SU-DHL-6 (cell line): ENCODE measurements at regions not wholly inside any gene's neighbourhood (a gene's known extent, or its start where the extent isn't known, plus 50 kb on each side); places are given as distances from the start of the nearest gene placed in this dataset.

Source experiments
- H2AFZ ChIP-seq: fragments of 200-600 bp; sonication (generic); 2 replicates; pipeline ENCODE4 v1.6.1; 2014; ENCODE audit warnings: low read depth, mild to moderate bottlenecking, moderate library complexity, mixed read lengths, antibody characterized with exemption, low read length; ENCODE audit not compliant: severe bottlenecking
- H3F3A ChIP-seq: fragments of 200-600 bp; shearing (Covaris generic); 2 replicates; pipeline ENCODE4 v1.6.0; 2016; ENCODE audit warnings: antibody characterized with exemption, mild to moderate bottlenecking; ENCODE audit not compliant: insufficient read depth
- H3K27ac ChIP-seq: fragments of 200-600 bp; sonication (generic); 2 replicates; pipeline ENCODE4 v1.5.1; 2016; ENCODE audit warnings: low read depth, mild to moderate bottlenecking, low read length, moderate library complexity, mixed read lengths
- H3K27me3 ChIP-seq: fragments of 200-600 bp; sonication (generic), shearing (Covaris generic); 2 replicates; pipeline ENCODE4 v1.6.0; 2014; ENCODE audit warnings: mild to moderate bottlenecking, low read length
- H3K36me3 ChIP-seq: fragments of 200-600 bp; sonication (generic); 2 replicates; pipeline ENCODE4 v1.6.1; 2014; ENCODE audit warnings: mild to moderate bottlenecking, low read length, mixed read lengths
- H3K4me2 ChIP-seq: fragments of 300-600, 200-600 bp; shearing (Covaris generic), sonication (generic); 2 replicates; pipeline ENCODE4 v1.6.0; 2014; ENCODE audit warnings: low read length, low read depth, mild to moderate bottlenecking; ENCODE audit not compliant: poor library complexity, severe bottlenecking
- H3K4me3 ChIP-seq: fragments of 200-600 bp; sonication (generic); 2 replicates; pipeline ENCODE4 v1.5.1; 2014; ENCODE audit warnings: antibody characterized with exemption, low read length, mild to moderate bottlenecking, mixed read lengths; ENCODE audit not compliant: insufficient read depth, poor library complexity, severe bottlenecking
- H3K79me2 ChIP-seq: fragments of 200-600 bp; sonication (generic); 2 replicates; pipeline ENCODE4 v1.6.1; 2014; ENCODE audit warnings: mild to moderate bottlenecking, low read length, moderate library complexity; ENCODE audit not compliant: insufficient read depth
- H3K9ac ChIP-seq: fragments of 200-600 bp; sonication (generic); 2 replicates; pipeline ENCODE4 v1.7.0; 2014; ENCODE audit warnings: mild to moderate bottlenecking, low read length
- H3K9me2 ChIP-seq: fragments of 200-600 bp; sonication (generic); replicated peaks from 2 replicates; pipeline ENCODE4 v1.6.1; 2014; ENCODE audit warnings: low read length; ENCODE audit not compliant: insufficient read depth
- H3K9me3 ChIP-seq: fragments of 200-600 bp; sonication (generic); 2 replicates; pipeline ENCODE4 v1.6.1; 2014; ENCODE audit warnings: low read length, mixed read lengths; ENCODE audit not compliant: insufficient read depth
- H4K20me1 ChIP-seq: fragments of 200-600 bp; sonication (generic); 2 replicates; pipeline ENCODE4 v1.6.1; 2014; ENCODE audit warnings: low read depth, mild to moderate bottlenecking, antibody characterized with exemption, low read length, moderate library complexity, mixed read lengths
- EZH2phosphoT487 ChIP-seq: fragments of 200-600 bp; sonication (generic), shearing (Covaris generic); conservative IDR thresholded peaks from 2 replicates; pipeline ENCODE4 v1.6.1; 2018; ENCODE audit warnings: mild to moderate bottlenecking, antibody characterized with exemption, low read length, moderate library complexity, mixed read lengths
- TF ChIP-seq, protein P1 (sequence below): fragments of 200-600 bp; sonication (generic); IDR thresholded peaks from one replicate; pipeline ENCODE4 v1.5.1; 2017; ENCODE audit warnings: antibody characterized with exemption, mild to moderate bottlenecking, low read length, moderate library complexity; ENCODE audit not compliant: insufficient read depth, poor library complexity, severe bottlenecking

DNA sequence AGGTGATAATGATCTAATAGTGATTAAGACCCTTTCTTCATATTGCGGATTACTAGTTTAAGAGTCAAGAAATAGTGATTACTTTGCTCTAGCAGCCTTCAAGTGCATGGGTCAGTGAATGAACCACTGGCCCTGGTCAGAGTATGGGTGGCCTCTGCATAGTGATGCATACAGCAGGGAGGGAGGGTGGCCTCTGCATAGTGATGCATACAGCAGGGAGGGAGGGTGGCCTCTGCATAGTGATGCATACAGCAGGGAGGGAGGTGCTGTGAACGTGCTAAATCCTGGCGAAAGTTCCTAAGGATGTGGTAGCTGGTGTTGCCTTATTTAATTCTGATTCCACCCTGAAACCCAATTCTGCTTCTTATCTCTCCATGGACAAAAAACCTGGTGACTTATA is 246.7 kb upstream of the ARSJ start:
- no peak overlapping the region for H3K4me3 ChIP-seq
- H2AFZ ChIP-seq: no peak overlapping the region

DNA sequence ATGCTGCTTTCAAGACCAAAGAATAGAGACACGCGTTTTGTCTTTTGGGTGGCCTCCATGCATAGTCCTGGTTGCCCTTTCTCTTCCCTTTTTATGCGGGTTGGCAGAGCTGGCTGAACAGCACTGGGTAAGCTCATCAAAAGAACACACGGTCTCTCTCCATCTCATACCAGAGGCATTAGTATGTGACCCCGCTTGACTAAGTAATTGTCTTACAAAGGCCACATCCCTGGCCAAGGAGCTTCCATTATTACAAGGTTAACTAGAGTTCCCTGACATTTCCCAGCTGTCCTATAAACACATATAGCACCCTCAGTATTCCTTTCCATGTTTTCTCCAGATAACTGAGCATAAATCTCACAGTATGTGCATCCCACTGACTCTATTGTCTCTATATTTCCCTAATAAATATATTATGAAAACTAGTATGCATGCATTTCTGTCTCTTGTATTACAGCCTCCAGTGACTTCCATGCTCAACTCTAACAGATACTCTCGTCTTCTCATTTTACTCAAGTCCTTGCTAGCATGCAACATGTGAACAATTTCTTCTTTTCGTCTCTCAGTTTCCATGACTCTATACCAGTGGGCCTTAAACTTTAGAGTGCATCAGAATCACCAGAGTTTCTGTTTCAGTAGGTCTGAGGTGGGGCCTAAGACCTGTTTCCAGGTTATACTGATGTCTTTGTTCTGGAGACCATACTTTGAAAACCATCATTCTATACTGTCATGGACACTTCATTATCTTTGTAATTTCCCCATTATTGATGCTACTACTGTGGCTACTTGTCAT is 247.7 kb upstream of the ARSJ start:
- H3K9me3 ChIP-seq: no peaks in the 10 kb centered on the region
- H3K27ac ChIP-seq: no peak overlapping the region
- no peak overlapping the region for H2AFZ ChIP-seq
- no peak overlapping the region for H3K4me3 ChIP-seq
- TF ChIP-seq, protein P1, sequence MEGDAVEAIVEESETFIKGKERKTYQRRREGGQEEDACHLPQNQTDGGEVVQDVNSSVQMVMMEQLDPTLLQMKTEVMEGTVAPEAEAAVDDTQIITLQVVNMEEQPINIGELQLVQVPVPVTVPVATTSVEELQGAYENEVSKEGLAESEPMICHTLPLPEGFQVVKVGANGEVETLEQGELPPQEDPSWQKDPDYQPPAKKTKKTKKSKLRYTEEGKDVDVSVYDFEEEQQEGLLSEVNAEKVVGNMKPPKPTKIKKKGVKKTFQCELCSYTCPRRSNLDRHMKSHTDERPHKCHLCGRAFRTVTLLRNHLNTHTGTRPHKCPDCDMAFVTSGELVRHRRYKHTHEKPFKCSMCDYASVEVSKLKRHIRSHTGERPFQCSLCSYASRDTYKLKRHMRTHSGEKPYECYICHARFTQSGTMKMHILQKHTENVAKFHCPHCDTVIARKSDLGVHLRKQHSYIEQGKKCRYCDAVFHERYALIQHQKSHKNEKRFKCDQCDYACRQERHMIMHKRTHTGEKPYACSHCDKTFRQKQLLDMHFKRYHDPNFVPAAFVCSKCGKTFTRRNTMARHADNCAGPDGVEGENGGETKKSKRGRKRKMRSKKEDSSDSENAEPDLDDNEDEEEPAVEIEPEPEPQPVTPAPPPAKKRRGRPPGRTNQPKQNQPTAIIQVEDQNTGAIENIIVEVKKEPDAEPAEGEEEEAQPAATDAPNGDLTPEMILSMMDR: no peak
- no peak for TF ChIP-seq EZH2phosphoT487
- no peaks in the 10 kb centered on the region for H3K36me3 ChIP-seq
- no peaks in the 10 kb centered on the region for H3K9me2 ChIP-seq
- no peaks in the 10 kb centered on the region for H4K20me1 ChIP-seq
- H3K4me2 ChIP-seq: no peak overlapping the region
- no peaks in the 10 kb centered on the region for H3K79me2 ChIP-seq
- H3K27me3 ChIP-seq: no peaks in the 10 kb centered on the region
- H3K9ac ChIP-seq: no peak overlapping the region
- H3F3A ChIP-seq: no peaks in the 10 kb centered on the region

More for the DNA sequence above, 246.7 kb upstream of the ARSJ start:
- Histone ChIP-seq H3F3A (no peaks in the 10 kb centered on the region), H3K27me3 (no peaks in the 10 kb centered on the region), H3K36me3 (no peaks in the 10 kb centered on the region), H4K20me1 (no peaks in the 10 kb centered on the region), H3K27ac (no peak overlapping the region), H3K79me2 (no peaks in the 10 kb centered on the region), H3K4me2 (no peak overlapping the region), H3K9me3 (no peaks in the 10 kb centered on the region), H3K9me2 (no peaks in the 10 kb centered on the region), H3K9ac (no peak overlapping the region)
- TF ChIP-seq, protein P1: no peak
- no peak for TF ChIP-seq EZH2phosphoT487

DNA sequence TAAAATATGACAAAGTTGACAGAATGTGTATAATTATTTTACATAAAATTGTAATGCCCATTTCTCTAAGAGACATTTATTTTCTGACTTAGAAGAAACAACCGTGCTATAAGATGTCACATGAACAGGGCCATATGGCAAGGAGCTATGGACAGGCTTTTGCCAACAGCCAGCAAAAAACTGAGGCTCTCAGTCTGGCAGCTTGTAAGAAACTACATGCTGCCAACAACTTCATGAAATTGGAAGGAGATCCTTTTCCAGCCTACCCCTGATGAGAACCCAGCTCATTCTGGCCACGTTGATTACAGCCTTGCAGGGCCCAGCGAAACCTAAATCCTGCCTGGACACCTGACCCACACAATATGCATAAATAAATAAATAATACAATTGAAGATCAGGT is 250.3 kb upstream of the ARSJ start:
- TF ChIP-seq, protein P1: no peak
- no peak for TF ChIP-seq EZH2phosphoT487
- no peaks in the 10 kb centered on the region for H3K36me3 ChIP-seq
- no peak overlapping the region for H3K4me3 ChIP-seq
- no peak overlapping the region for H3K4me2 ChIP-seq
- H3K27me3 ChIP-seq: no peaks in the 10 kb centered on the region
- H3K79me2 ChIP-seq: no peaks in the 10 kb centered on the region
- no peak overlapping the region for H3K9ac ChIP-seq
- H4K20me1 ChIP-seq: no peaks in the 10 kb centered on the region
- no peaks in the 10 kb centered on the region for H3K9me2 ChIP-seq
- H3K9me3 ChIP-seq: no peaks in the 10 kb centered on the region
- H2AFZ ChIP-seq: no peak overlapping the region
- H3F3A ChIP-seq: no peaks in the 10 kb centered on the region
- H3K27ac ChIP-seq: no peak overlapping the region
